G401 (cell line): ENCODE measurements at regions not wholly inside any gene's neighbourhood (a gene's known extent, or its start where the extent isn't known, plus 50 kb on each side); places are given as distances from the start of the nearest gene placed in this dataset.
"Not testable (repeated sequence)": the region's sequence is repeated elsewhere in the genome, so short reads cannot be mapped to it uniquely, and the experiment has no call there.

Source experiments
- DNase-seq: peaks from one replicate; pipeline ENCODE4 v3.0.0-alpha.2; 2015; ENCODE audit warnings: low spot score
- in situ Hi-C: cut with HindIII; loops from 2 replicates; pipeline ENCODE4 v1.10.0; 2016; ENCODE audit warnings: low sequenced_read_pairs, mixed read lengths

DNA sequence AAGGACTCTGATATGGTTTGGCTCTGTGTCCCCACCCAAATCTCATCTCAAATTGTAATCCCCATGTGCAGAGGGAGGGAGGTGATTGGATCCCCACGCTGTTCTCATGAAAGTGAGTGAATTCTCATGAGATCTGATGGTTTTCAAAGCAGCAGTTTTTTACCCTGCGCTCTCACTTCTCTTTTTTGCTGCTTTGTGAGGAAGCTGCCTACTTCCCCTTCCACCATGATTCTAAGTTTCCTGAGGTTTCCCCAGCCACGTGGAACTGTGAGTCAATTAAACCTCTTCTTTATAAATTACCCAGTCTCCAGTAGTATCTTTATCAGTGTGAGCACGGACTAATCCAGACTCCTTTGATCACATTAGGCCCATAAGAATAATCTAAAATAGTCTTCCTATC, 719.7 kb upstream of the CDH8 start:
- in situ Hi-C loops, result no loop called here
- DNase-seq, result no peak

DNA sequence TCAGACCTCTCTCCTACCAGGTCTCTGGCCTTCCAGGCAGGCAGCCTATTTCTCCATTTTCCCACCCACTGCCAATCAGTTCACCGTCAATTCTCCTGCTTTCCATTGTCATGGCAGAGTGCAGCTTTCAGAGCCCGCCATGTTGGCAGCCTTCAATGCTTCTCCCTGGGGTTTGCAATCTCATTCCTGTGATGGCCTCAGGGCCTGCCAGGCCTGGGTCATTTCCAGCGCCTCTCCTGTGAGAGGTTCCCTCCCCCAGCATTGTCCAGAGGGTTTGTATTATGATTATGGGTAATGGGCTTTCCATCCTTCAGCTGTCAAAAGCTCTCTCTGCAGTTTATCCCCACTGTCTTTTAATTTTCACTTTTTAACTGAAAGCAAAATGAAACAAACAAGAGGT, 716.6 kb upstream of the CDH8 start:
- in situ Hi-C loops, result no loop called here

DNA sequence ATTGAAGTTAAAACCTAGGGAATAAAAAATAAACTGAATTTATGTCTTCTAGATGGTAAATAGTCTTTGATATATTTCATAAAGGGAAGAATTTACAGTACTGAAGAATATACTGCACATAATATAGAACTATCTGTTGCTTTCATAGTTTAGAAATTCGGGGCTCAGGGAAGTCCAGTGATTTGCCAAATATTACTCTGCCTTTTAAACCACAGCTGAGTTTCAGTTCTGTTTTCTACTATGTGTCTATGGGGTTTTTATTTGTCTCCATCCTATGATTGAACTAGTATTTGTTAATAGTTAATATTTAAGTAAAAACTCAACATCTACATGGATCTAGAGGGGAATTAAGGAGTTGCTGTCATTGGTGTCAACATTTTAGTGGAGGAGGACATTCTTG, 715.0 kb upstream of the CDH8 start:
- in situ Hi-C loops, result no loop called here
- no peak for DNase-seq

More for the DNA sequence above, 716.6 kb upstream of the CDH8 start:
- DNase-seq, result no peak

DNA sequence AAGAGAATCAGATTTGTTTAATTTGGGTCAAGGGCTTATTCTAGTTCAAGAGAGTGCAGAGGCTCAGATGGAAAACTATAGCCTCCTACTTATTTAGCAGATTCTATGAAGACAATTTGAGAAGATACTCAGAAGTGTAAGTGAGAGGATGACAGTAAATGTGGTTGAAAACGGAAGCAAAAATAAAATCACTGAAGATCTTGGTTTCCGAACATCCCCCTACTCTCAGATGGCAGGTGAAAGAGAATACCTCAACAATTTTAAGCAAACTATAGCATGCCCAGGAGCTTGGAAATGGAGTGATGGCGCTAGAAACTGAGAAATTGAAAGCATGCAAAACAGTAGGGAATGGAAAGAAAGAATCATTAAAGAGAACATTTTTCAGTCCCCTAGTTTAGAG, 705.5 kb upstream of the CDH8 start:
- in situ Hi-C loops, result no loop called here
- DNase-seq, result no peak

DNA sequence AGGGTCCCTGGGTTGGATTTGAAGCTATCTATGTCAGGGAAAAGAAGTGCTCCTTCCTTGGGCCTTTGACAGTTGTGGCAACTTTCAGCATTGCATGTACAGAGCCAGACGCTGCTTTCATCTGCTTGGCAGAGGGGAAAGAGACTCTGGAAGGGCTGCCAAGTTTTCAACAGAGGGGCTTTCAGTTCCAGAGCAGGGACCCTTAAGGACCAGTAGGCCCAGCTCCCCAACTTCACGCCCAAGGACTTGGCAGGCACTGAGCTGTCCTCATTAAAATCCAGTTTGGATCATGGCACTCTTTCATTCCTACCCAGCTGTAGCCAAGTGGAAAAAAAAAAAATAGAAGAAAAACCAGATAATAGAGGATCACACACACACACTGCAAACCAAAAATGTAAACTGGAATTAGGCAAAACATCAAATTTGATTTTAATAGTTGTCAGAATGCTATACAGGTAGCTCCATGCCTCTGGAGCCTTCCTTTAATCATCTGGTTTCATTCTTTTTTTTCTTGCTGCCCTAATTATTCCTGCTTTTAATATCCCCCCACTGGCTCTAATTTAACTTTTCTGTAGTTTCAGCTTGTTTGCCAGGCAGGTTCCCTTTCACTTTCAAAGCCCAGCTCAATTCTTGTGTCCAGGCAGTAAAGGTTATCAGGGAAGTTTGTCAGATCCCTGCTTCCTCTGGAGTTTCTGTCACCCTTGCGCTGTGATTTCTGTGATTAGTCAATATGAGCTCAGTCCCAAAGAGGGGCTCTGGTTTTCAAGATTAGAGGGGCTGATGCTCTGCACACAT, 702.6 kb upstream of the CDH8 start:
- in situ Hi-C loops, result no loop called here
- peak; percentile 34 for DNase-seq

DNA sequence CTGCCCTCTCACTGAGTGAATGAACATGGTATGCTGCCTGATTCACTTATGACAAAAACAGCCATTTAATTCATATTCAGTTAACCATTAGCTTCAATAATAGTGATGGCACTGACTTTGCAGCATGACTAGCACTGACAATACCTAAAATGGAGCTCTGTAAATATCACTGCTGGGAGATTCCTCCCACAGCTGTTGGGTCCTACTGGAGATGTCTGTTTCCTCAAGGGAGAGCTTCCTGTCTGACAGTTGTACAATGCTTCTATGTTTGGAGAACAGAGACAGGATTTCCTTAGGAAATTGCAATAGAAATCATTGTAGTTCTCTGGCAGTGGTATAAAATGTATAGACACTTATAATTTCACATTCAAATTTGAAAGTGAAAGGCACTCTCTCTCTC, 695.9 kb upstream of the CDH8 start:
- in situ Hi-C loops, result no loop called here
- DNase-seq, result no peak

DNA sequence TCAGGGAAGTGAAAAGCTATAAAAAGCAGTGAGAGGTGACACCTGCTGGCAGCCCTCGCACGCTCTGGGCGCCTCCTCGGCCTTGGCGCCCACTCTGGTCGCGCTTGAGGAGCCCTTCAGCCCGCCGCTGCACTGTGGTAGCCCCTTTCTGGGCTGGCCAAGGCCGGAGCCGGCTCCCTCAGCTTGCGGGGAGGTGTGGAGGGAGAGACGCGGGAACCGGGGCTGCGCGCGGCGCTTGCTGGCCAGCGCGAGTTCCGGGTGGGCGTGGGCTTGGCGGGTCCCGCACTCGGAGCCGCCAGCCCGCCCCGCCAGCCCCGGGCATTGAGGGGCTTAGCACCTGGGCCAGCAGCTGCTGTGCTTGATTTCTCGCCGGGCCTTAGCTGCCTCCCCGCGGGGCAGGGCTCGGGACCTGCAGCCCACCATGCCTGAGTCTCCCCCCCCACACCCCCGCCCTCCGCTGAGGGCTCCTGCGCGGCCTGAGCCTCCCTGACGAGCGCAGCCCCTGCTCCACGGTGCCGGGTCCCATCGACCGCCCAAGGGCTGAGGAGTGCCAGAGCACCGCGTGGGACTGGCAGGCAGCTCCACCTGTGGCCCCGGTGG, 688.5 kb upstream of the CDH8 start:
- DNase-seq, in situ Hi-C loops: not testable (repeated sequence)

DNA sequence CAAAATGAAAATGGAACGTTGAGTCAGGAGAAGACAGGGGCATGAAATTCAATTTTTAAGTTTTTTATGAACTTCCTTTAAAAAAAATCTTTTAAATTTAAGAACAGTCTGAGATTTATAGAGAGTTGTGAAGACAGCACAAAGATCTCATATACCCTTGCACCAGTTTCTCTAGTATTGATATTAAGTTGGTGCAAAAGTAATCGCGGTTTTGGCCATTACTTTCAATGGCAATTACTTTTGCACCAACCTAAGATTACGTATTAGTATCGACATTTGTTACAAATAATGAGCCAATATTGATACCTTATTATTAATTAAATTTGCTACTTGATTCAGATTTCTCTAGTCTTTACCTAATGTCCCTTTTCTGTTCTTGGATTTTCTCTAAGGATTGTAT, 684.4 kb upstream of the CDH8 start:
- DNase-seq, result no peak
- in situ Hi-C loops, result no loop called here

DNA sequence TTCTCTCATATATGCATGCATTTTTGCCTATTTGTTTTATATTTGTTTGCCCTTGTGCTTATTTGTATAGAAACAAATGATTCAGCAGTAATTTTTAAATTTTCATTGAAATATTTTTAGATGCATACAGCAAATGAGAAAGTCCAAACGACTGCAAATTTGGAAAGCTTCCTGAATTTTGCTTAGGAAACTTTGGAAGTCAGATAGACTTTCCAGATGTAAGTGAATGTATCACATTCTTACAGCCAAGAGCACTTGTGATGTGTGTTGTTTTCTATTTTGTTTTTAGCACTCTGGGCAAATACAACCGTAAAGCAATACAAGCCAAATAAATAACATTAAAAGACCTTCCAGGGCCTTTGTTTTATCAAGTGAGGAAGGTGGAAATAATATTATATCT, 680.8 kb upstream of the CDH8 start:
- DNase-seq, result no peak
- in situ Hi-C loops, result no loop called here

DNA sequence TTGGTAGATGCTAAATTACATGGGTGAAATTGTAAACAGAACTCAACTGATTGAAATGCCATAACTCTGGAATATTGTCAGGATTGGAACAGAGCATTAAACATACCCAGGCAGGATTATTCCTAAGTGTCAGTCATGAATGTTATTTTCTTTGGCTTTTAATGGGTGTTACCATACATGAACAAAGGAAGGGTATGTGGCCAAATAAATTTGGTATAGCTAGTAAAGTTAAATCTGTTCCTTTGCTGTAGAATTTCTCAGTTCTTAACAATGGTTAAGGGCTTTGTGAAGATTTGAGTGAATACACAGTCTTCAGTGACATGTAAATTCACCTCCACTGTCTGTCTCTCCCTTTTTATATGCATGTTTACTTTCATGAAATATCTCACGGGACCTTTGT, 679.5 kb upstream of the CDH8 start:
- in situ Hi-C loops, result no loop called here
- DNase-seq, result no peak

DNA sequence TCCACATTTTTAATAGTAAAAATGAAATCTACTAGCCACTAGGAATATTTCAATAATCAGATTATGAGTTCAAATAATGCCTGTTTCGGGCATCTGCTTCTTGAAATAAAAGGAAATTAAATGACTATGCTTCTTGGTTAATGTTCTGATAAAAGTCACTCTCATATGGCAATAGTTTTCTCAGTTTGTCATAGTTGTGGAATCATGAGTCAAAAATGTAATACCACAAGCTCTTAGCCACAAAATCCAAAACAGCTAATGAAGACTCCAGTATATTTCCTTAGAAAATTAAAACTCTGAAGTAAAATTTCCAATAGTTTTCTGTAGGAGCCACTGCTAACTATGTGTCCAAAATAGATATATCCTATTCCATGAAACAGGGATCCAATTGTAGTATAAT, 676.3 kb upstream of the CDH8 start:
- DNase-seq, result no peak
- in situ Hi-C loops, result no loop called here

DNA sequence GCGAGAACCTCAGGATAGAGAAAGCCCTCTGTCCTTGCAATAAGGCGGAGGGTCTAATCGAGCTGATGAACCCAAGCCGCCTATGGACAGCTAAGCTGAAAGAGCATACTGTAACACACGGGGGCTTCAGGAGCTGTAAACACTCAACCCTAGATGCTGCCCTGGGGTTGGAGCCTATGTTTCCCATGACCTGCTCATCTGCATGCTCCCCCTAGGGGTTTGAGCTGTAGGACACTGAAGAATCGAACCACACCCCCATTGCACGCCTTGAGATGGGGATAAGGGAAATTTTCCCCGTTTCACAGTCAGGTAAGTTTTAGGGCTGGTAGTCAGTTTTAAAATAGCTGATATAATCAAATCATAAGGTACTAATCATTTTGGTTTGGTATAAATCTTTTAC, 675.6 kb upstream of the CDH8 start:
- in situ Hi-C loops, result no loop called here
- no peak for DNase-seq

DNA sequence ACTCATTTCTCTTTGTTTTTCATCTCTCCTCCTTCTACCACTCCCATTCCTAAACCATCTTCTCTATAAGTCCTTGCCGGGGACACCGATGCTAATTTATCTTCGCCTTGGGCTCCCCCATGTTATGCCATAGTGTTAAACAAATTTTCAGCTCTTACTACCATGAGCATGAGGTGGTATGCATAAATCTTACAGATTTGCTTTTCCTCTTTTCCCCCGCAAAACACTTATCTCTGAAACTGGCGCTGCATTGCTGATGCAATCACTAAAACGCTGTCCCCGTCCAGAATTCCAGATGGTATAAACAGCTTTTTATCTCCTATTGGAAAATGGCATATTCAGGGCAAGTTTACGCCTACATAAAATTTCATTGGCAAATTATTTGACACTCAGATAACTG, 673.6 kb upstream of the CDH8 start:
- no peak for DNase-seq
- in situ Hi-C loops, result no loop called here

DNA sequence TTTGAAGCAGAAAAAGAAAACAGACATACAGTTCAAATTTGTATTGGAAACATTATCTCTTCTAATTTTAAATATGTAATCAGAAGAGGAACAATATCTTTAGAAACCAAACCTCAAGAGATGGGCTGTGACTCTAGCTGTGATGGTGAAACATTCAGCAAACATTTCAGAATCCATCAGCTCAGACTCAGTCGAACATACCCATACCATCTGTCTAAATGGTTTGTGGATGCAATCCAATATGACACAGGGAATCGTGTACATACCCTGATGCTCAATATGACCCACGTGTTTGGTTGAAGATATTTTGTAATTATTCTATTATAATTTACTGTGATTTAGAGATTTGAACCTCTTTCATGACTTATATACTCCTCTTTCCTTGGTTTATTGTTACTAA, 665.2 kb upstream of the CDH8 start:
- no peak for DNase-seq
- in situ Hi-C loops, result no loop called here

DNA sequence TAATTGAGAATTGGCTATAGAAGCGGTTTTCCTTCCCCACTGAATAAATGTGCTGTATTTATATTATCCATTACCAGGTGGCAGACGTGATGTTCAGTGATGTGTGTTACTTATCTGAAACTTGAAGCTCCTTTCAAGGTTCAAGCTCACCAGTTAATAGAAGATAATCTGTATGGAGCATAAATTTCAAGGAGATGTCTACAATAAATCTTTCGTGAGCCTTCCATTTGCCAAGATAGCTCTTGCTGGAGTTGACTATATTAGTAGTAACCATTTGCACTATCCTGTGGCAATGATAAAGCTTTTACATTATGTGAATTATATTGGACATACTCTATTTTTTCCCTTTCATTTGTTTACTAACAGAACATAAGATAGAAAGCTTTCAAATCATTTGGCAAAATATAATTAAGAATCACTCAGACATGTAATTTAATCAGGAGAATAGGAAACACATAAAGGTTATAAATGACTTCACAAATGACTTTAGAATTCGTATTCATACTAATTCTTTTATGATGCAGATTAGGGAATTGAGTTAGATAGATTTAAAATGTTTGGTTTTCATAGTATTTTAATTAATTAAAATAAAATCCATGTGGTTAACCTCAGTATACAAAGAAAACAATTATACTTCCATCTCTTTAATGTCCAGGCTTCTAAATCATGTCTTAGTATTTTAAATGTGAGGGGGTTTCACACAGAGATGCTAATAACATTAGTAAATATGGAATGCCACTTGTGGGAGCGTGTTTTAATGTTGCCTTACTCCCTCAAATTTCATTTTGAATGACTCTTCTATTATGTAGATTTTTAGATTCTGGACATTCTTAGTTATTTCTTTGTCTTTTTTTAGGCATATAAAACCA, 664.4 kb upstream of the CDH8 start:
- DNase-seq, result no peak
- in situ Hi-C loops, result no loop called here

DNA sequence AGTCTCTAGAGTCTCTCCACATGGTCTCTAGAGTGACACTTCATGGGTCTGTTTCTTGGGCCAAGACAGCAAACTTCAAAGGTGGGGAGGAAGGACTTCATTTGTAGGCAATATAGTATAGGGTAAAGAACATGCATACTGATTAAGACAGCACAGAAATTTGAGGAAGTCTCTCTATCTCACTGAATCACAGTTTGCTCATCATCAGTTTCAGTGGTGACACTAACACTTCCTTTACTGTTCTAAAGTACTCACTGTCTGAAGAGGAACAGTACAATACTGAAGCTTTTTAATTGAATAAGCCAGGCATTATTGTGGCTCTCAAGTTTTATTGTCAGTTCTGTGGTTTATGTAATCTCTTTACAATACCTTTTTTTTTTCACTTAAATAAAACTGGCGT, 656.4 kb upstream of the CDH8 start:
- in situ Hi-C loops, result no loop called here
- DNase-seq, result no peak

DNA sequence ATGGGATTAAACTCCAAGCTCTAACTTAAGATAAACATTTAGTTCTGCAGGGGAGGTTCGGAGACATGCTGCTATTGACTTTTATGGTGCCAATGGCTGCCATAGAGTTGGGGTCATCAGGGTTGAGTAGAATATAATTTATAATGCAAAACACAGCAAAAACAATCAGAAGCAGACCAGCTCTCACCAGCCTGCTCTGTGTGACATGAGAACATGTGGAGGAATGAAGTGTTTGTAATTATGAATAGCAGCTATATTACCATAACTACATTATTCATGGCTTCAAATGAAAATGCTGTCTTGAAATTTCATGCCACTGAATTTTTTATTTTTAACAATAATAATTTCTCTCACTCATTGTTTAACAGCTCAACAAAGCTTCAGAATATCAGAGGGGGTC, 645.6 kb upstream of the CDH8 start:
- DNase-seq, result no peak

DNA sequence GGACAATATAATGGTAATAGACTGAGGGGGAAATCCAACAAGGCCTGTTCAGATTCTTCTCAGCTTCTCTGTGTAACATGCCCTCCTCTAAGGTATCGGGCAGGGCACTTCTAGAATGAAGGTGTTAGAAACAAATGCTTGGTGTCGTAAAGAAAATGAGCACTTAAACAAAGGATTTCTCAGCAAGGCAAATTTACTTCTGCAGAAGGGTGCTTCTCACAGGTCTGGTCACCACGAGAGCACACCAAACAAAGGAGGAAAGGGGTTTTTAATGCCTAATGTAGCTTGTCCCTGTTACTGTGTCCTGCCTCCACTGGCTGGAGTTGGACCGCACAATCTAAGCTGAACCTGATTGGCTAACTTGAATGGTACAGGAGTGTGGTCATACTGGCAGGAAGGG, 642.6 kb upstream of the CDH8 start:
- in situ Hi-C loops, result no loop called here
- no peak for DNase-seq

More for the DNA sequence above, 645.6 kb upstream of the CDH8 start:
- in situ Hi-C loops, result no loop called here

DNA sequence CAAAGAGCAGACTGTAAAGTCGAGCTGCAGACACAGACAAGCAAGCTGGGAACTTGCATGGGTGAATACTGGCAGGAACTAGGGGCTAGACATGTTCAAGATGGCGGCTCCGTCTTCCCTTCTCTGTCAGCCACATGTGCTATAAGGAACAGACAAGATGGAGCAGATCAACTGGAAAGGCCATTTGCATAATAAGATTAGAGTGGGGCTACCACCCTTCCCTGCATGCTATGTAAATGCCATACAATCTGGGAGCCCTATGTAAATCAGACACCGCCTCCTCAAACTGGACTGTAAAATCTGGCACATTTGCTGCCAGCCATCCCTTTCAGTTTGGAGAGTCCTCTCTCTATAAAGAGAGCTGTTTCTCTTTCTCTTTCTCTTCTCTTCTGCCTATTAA, 640.1 kb upstream of the CDH8 start:
- in situ Hi-C loops, result no loop called here
- DNase-seq, result no peak

DNA sequence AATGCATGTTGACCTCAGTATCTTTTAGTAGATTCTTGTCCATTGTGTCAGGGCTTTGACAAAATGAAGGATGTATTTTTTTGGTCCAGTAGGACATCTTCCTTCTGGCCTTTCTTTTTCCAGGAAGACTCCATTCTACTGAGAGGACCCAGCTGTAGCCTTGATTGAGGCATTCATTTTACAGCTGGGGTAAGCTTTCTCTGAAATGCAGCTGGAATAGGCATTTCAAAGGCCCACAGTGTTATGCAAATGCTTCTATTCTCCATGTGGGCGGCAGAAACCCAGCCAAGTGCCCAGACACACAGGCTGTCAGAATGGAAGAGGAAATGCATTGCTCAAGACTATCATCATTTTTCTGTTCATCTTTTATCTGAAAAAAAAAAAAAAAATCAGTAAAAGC, 629.0 kb upstream of the CDH8 start:
- in situ Hi-C loops, result no loop called here
- no peak for DNase-seq
